ENCODE measurements at regions not wholly inside any gene's neighbourhood (a gene's known extent, or its start where the extent isn't known, plus 50 kb on each side); places are given as distances from the start of the nearest gene placed in this dataset.

DNA sequence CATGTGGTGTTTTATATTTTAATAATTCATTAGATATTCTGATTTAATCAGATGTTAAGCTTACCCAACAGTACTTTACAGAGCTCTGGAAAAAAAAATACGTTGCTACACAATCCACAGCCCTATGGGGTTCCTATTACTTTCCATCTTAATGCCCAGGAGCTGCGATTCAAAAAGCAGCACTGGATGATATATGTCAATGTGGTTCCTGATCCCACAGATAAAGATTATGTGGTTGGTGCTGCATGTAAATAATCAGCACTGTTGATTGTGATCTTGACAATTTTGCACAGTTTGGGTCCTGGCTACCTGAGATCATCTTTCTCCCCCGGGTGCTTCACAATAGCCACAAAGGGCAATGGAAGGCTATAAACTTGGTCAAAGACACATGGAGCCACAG, 72.7 kb upstream of the DCLK2 start:
- TF ChIP-seq ZNF274 (IDR thresholded peaks at IDR 0.05; ENCODE audit: low read depth, low read length) (no peak), YY1 (IDR thresholded peaks at IDR 0.05; ENCODE audit: insufficient read depth, insufficient read length) (no peak), SUZ12 (IDR thresholded peaks at IDR 0.05; ENCODE audit: extremely low read depth, insufficient read depth, insufficient read length) (no peak)
